NOMO-1 treated with dmso at 0.1 percent for 144 hours (cell line): ENCODE measurements at regions not wholly inside any gene's neighbourhood (a gene's known extent, or its start where the extent isn't known, plus 50 kb on each side); places are given as distances from the start of the nearest gene placed in this dataset.
A peak's percentile ranks its signal among the peaks of the same experiment; 100 is the strongest.

Source experiments
- DNase-seq: peaks from one replicate; lab custom pipeline; 2025; ENCODE audit not compliant: unreplicated experiment; lab: John Stamatoyannopoulos, UW

GRCh38 chr21:28374881-28375280, 617.8 kb downstream of the LTN1 start:
- DNase-seq: no peak

GRCh38 chr21:28371713-28372112, 621.0 kb downstream of the LTN1 start:
- DNase-seq: no peak

- no peak for DNase-seq
These were observed 633.4 kb downstream of the LTN1 start for GRCh38 chr21:28359300-28359699.

- DNase-seq: no peak
These were observed 634.0 kb downstream of the LTN1 start for GRCh38 chr21:28358702-28359101.

GRCh38 chr21:28358170-28358569, 634.5 kb downstream of the LTN1 start:
- no peak for DNase-seq

- no peak for DNase-seq
These were observed 634.9 kb downstream of the LTN1 start for GRCh38 chr21:28357743-28358142.

- no peak for DNase-seq
These were observed 636.3 kb downstream of the LTN1 start for GRCh38 chr21:28356422-28356821.

- DNase-seq: no peak
These were observed 646.7 kb downstream of the LTN1 start for GRCh38 chr21:28345934-28346333.

GRCh38 chr21:28344985-28345384, 647.7 kb downstream of the LTN1 start:
- no peak for DNase-seq

GRCh38 chr21:28342212-28342810, 650.4 kb downstream of the LTN1 start:
- DNase-seq: no peak

- DNase-seq: no peak
These were observed 653.3 kb downstream of the LTN1 start for GRCh38 chr21:28339403-28339802.

GRCh38 chr21:28338701-28339305, 653.9 kb downstream of the LTN1 start:
- no peak for DNase-seq

- no peak for DNase-seq
These were observed 655.4 kb downstream of the LTN1 start for GRCh38 chr21:28337315-28337714.

- DNase-seq: peak; percentile 6
These were observed 656.4 kb downstream of the LTN1 start for GRCh38 chr21:28336314-28336713.

- DNase-seq: no peak
These were observed 658.3 kb downstream of the LTN1 start for GRCh38 chr21:28334407-28334806.

GRCh38 chr21:28333578-28334075, 659.0 kb downstream of the LTN1 start:
- no peak for DNase-seq

DNA sequence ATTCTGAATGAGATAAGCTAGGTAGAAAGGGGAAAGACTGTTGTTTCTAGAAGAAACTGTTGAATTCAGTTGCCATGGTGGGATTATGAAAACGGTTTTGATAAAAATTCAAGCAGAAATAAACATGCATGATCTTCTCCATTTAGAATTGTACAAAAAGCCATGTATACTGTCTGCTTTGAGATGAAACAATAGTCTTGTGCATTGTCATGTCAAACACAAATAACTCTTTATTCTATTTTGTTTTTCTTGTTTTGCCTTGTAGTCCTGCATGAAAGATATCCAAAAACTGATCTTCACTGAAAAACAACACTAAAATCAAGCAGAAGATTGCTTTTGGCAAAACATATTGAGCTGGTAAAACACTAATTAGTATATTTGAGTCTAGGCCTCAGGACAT, 659.9 kb downstream of the LTN1 start:
- DNase-seq: no peak

DNA sequence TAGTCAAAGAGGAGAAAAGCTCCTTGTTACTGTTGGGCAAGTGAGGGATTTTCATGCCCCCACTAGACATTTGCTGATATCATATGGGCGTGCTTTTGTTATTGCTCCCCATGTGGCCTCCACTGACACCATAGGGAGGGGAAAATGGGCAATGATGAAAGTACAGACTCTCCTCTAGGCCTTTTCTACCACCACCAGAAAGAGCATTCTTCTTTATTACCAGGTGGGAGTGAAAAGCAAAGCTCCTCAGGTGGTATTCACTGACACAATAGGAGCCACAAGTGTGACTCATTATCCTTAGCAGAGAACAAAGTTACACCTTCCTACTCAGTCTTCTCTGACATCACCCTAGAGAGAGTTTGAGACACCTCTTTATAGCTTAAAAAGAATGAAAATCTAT, 667.1 kb downstream of the LTN1 start:
- no peak for DNase-seq

DNA sequence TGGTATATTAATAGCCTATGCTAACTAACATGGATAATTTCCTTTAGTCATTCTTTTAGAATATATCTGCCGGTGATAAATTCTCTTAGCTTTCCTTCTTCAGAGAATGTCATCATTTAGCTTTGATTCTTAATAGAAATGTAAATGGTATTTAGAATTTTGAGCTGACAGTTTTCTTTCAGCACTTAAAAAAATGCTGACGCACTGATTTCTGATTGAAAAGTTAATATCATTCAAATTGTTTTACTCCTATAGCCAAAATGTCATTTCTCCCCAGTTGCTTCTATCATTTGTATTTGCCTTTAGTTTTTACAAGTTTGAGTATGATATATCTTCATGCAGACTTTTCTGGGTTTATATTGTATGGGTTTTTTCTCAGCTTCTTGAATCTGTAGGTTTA, 668.0 kb downstream of the LTN1 start:
- DNase-seq: no peak

DNA sequence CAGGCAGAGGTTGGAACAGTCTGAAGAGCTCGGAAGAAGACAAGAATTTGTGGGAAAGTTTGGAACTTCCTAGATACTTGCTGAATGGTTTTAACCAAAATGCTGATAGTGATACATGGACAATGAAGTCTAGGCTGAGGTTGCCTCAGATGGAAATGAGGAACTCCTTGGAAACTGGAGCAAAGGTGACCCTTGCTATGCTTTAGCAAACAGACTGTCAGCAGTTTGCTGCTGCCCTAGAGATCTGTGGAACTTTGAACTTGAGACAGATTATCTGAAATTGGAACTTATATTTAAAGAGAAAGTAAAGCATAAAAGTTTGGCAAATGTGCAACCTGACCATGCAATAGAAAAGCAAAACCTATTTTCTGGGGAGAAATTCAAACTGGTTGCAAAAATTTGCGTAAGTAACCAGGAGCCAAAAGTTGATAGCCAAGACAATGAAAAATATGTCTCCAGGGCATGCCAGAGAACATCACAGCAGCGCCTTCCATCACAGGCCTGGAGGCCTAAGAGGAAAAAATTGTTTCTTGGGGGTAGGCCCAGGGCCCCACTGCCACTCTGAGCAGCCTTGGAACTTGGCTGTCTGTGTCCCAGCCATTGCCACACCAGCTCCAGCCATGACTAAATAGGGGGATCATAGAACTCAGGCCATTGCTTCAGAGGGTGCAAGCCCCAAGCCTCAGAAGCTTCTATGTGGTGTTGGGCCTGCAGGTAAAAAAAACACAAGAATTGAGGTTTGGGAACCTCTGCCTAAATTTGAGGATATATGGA, 675.3 kb downstream of the LTN1 start:
- DNase-seq: no peak

DNA sequence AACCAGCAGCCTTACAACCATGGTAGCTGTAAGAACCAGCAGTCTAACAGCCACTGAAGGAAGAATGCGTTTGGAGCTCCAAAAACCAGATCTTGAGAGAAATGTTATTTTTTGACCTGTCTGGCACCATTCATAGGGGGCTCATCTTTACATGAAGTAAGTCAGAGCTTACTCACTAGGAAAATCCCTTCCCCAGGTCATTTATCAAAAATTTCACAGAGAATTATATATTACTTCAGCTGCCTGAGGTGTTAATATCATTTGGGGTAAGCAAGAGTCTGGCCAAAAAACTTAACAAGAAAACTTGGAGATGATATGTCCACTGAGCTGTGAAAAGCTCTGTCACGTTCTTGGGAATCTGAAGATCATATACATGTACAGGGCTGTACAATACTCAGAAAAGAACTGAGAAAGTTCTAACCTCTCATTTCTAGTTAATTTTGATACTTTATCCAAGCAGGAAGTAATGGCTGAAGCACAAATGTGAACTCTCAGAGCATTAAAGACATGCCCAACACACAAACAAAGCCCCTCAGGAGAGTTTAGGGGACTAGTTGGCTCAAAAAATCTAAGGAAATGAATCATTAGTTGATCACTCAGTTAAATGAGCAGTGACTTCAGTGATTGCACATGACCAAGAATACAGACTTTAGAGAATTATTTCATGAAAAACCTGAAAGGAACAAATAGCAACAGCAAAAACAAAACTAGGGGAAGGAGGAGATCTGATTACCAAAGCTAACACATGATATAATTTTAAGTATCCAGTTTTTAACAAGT, 681.1 kb downstream of the LTN1 start:
- DNase-seq: no peak
